GM12878 (cell line): ENCODE measurements at regions not wholly inside any gene's neighbourhood (a gene's known extent, or its start where the extent isn't known, plus 50 kb on each side); places are given as distances from the start of the nearest gene placed in this dataset.

Source experiments
- ATAC-seq: fragments of 200-7000 bp; cut with Tn5 transposase; 3 replicates; pipeline ENCODE4 v1.9.1; 2020; ENCODE audit warnings: mild to moderate bottlenecking, moderate library complexity
- BruUV-seq: library from RNA; stranded (reverse); fragments of 400-500 nt; replicated peaks from 2 replicates; lab custom pipeline; 2021; lab: Mats Ljungman, UMichigan
- CTCF ChIA-PET: fragments of 300-600 bp; sonication (Branson Sonifier 250); formaldehyde crosslinking; extraction: SDS; loops from one replicate; lab custom pipeline; 2021; ENCODE audit warnings: inconsistent platforms; lab: Yijun Ruan, JAX
- POLR2A ChIA-PET: fragments of 350-600 bp; formaldehyde crosslinking; extraction: SDS; loops from one replicate; lab custom pipeline; 2021; ENCODE audit warnings: inconsistent platforms; lab: Charles Lee
- RAD21 ChIA-PET: fragments of 300-600 bp; sonication (Branson Sonifier 250); formaldehyde crosslinking; loops from one replicate; lab custom pipeline; 2023; ENCODE audit warnings: antibody characterized with exemption; ENCODE audit not compliant: unreplicated experiment; lab: Charles Lee
- SMC1A ChIA-PET: fragments of 300-600 bp; sonication (Branson Sonifier 250); formaldehyde crosslinking; loops from one replicate; lab custom pipeline; 2023; ENCODE audit not compliant: unreplicated experiment, uncharacterized antibody; lab: Charles Lee
- DNase-seq: peaks from one replicate; pipeline ENCODE4 v3.0.0-alpha.2; 2011; ENCODE audit warnings: low read depth, low spot score
- FAIRE-seq: peaks from 3 replicates; lab custom pipeline; 2011; peaks lifted over from hg19 to GRCh38; lab: Jason Lieb, UNC
- H2AFZ ChIP-seq: 2 replicates; pipeline ENCODE4 v1.6.0; 2011; ENCODE audit warnings: low read depth, low read length, control low read depth; ENCODE audit not compliant: control insufficient read depth
- H3K27ac ChIP-seq: 2 replicates; pipeline ENCODE4 v1.5.1; 2011; ENCODE audit warnings: control low read depth; ENCODE audit not compliant: control insufficient read depth, insufficient read depth
- H3K27me3 ChIP-seq, 2 experiments: replicated peaks in 1 of 2; 2 replicates each; pipeline versions ENCODE4 v1.6.0 to v1.6.1; 2011; ENCODE audit warnings: low read length in 1 of 2; ENCODE audit not compliant: control insufficient read depth in 2 of 2, insufficient read depth in 2 of 2
- H3K36me3 ChIP-seq, 2 experiments: 2 replicates each; pipeline ENCODE4 v1.5.1; 2011; ENCODE audit warnings: low read length in 1 of 2; ENCODE audit not compliant: control insufficient read depth in 2 of 2, insufficient read depth in 2 of 2
- H3K4me1 ChIP-seq: 2 replicates; pipeline ENCODE4 v1.6.1; 2011; ENCODE audit warnings: mild to moderate bottlenecking, low read length, moderate library complexity, mixed read lengths; ENCODE audit not compliant: control insufficient read depth, insufficient read depth
- H3K4me2 ChIP-seq: 2 replicates; pipeline ENCODE4 v1.6.0; 2011; ENCODE audit warnings: control low read depth; ENCODE audit not compliant: control insufficient read depth, insufficient read depth
- H3K4me3 ChIP-seq: fragments of 200-600 bp; sonication (generic); 2 replicates; pipeline ENCODE4 v1.5.1; 2016
- H3K79me2 ChIP-seq: 2 replicates; pipeline ENCODE4 v1.6.0; 2011; ENCODE audit warnings: low read length; ENCODE audit not compliant: control insufficient read depth, insufficient read depth
- H3K9ac ChIP-seq: 2 replicates; pipeline ENCODE4 v1.8.0; 2011; ENCODE audit warnings: low read length, control low read depth, mixed read lengths; ENCODE audit not compliant: control insufficient read depth, insufficient read depth
- H3K9me3 ChIP-seq: replicated peaks from 3 replicates; pipeline ENCODE4 v1.5.1; 2011; ENCODE audit warnings: mild to moderate bottlenecking, low read length; ENCODE audit not compliant: control insufficient read depth, insufficient read depth
- H4K20me1 ChIP-seq: 2 replicates; pipeline ENCODE4 v1.6.0; 2011; ENCODE audit not compliant: control insufficient read depth, insufficient read depth
- BCL3 ChIP-seq: IDR thresholded peaks from 2 replicates; pipeline ENCODE4 v1.6.1; 2011; ENCODE audit warnings: borderline replicate concordance, low read depth, mild to moderate bottlenecking, moderate library complexity, low read length; ENCODE audit not compliant: insufficient read depth, poor library complexity, severe bottlenecking
- CTCF ChIP-seq, 3 experiments: IDR thresholded peaks in 2 of 3; conservative IDR thresholded peaks in 1 of 3; 2 replicates each; pipeline ENCODE4 v1.5.1; 2011; ENCODE audit warnings: low read depth in 3 of 3, low read length in 3 of 3, mild to moderate bottlenecking in 3 of 3, control low read depth in 2 of 3, moderate library complexity in 2 of 3, inconsistent platforms in 1 of 3, mixed read lengths in 1 of 3; ENCODE audit not compliant: control insufficient read depth in 2 of 3, insufficient read depth in 1 of 3; ENCODE audit errors: extremely low read depth in 1 of 3
- ETV6 ChIP-seq, 2 experiments: fragments of 450-650 bp in 1 of 2; IDR thresholded peaks in 1 of 2; conservative IDR thresholded peaks in 1 of 2; 2 replicates each; pipeline ENCODE4 v1.6.1; 2014; ENCODE audit warnings: antibody characterized with exemption in 1 of 2, borderline replicate concordance in 1 of 2, low read depth in 1 of 2, mild to moderate bottlenecking in 1 of 2, moderate library complexity in 1 of 2
- IRF5 ChIP-seq: fragments of 450-650 bp; IDR thresholded peaks from 2 replicates; pipeline ENCODE4 v1.6.1; 2017; ENCODE audit warnings: borderline replicate concordance
- NR2C2 ChIP-seq: IDR thresholded peaks from 2 replicates; pipeline ENCODE4 v1.6.1; 2011; ENCODE audit warnings: borderline replicate concordance, low read depth; ENCODE audit not compliant: control insufficient read depth, insufficient read length
- ZBED1 ChIP-seq: IDR thresholded peaks from 2 replicates; pipeline ENCODE4 v1.6.1; 2016; ENCODE audit warnings: borderline replicate concordance
- ZNF207 ChIP-seq: fragments of 450-650 bp; IDR thresholded peaks from 2 replicates; pipeline ENCODE4 v1.6.1; 2014; ENCODE audit warnings: antibody characterized with exemption, mild to moderate bottlenecking, borderline replicate concordance
- whole genome bisulfite sequencing: methylation state at CpG from one replicate; pipeline ENCODE4 v1.1.6; 2016; ENCODE audit warnings: low lambda C conversion rate; ENCODE audit not compliant: insufficient replicate concordance, insufficient coverage; ENCODE audit errors: missing lambda C conversion rate; 5-methylcytosine and 5-hydroxymethylcytosine counted together
- in situ Hi-C: fragments of 300-500 bp; cut with MboI; formaldehyde crosslinking; loops from 9 replicates; pipeline ENCODE4 v1.14.3; 2018; ENCODE audit warnings: mixed read lengths
- intact Hi-C: fragments of 100-400 bp; cut with micrococcal nuclease; formaldehyde crosslinking; loops from one replicate; pipeline ENCODE4 v1.14.2; 2022; ENCODE audit not compliant: unreplicated experiment

GRCh38 chr2:101619191-101619591 is 78.3 kb upstream of the MAP4K4 start:
- no peak overlapping the region for H2AFZ ChIP-seq
- BruUV-seq = no TSS peak
- intact Hi-C loops (no loop called here), in situ Hi-C loops (no loop called here)
- no peak overlapping the region for H3K4me3 ChIP-seq
- ChIA-PET CTCF (interaction anchor here (2.6 kb wide), 1 partner anchor 213 kb away, joined by 6 read pairs; no protein-coding TSS in a partner anchor), POLR2A (no interaction called here), SMC1A (interaction anchor here (0.7 kb wide), 1 partner anchor 134 kb away, joined by 6 read pairs; no protein-coding TSS in a partner anchor), RAD21 (interaction anchor here (1.2 kb wide), 1 partner anchor 212 kb away, joined by 3 read pairs; no protein-coding TSS in a partner anchor)
- H3K9ac ChIP-seq = no peak overlapping the region
- H3K27ac ChIP-seq = no peak overlapping the region
- TF ChIP-seq ZBED1 = no peak
- H3K36me3 ChIP-seq = no peaks in the 10 kb centered on the region
- ATAC-seq = no peak
- no peaks in the 10 kb centered on the region for H3K9me3 ChIP-seq
- H3K4me1 ChIP-seq = peaks cover 16% of the 10 kb centered on the region
- H3K27me3 ChIP-seq = no peaks in the 10 kb centered on the region
- 77% methylated on average over 9 of the region's 10 CpGs for WGBS
- no peak for DNase-seq
- no peak for FAIRE-seq
- no peaks in the 10 kb centered on the region for H3K79me2 ChIP-seq
- H3K4me2 ChIP-seq = no peak overlapping the region
- no peaks in the 10 kb centered on the region for H4K20me1 ChIP-seq

GRCh38 chr2:101617796-101618195 is 79.7 kb upstream of the MAP4K4 start:
- Histone ChIP-seq H3K27ac (no peak overlapping the region), H3K4me2 (no peak overlapping the region), H3K27me3 (no peaks in the 10 kb centered on the region), H3K9ac (no peak overlapping the region), H3K36me3 (no peaks in the 10 kb centered on the region), H4K20me1 (no peaks in the 10 kb centered on the region), H3K9me3 (no peaks in the 10 kb centered on the region), H2AFZ (no peak overlapping the region), H3K4me3 (no peak overlapping the region), H3K79me2 (no peaks in the 10 kb centered on the region), H3K4me1 (peaks cover 8% of the 10 kb centered on the region)
- FAIRE-seq = no peak
- SMC1A ChIA-PET = interaction anchor here (1.2 kb wide), 1 partner anchor 49 kb away, joined by 3 read pairs; no protein-coding TSS in a partner anchor
- WGBS = 72% methylated on average over 8 of the region's 8 CpGs
- POLR2A ChIA-PET = no interaction called here
- RAD21 ChIA-PET = interaction anchor here (0.5 kb wide), 1 partner anchor 107 kb away, joined by 3 read pairs; no protein-coding TSS in a partner anchor
- no peak for DNase-seq
- CTCF ChIA-PET = interaction anchor here (0.6 to 2.6 kb wide), 2 partner anchors 124 to 214 kb away, joined by 3 to 6 read pairs; no protein-coding TSS in a partner anchor
- intact Hi-C loops (no loop called here), in situ Hi-C loops (no loop called here)
- ATAC-seq = no peak
- no TSS peak for BruUV-seq
- TF ChIP-seq BCL3 (no peak), ZNF207 (no peak), IRF5 (no peak), NR2C2 (no peak), CTCF (IDR thresholded peaks at IDR 0.05 in 2 of 3, conservative IDR thresholded peaks at IDR 0.05 in 1 of 3; ENCODE audit: control insufficient read depth in 2 of 3, extremely low read depth in 1 of 3, insufficient read depth in 1 of 3, low read depth in 3 of 3, low read length in 3 of 3) (no peak), ETV6 (conservative IDR thresholded peaks at IDR 0.05 in 1 of 2, IDR thresholded peaks at IDR 0.05 in 1 of 2; ENCODE audit: borderline replicate concordance in 1 of 2, low read depth in 1 of 2) (no peak)
